Activated T-cell treated with anti-CD3 and anti-CD28 coated beads, Interleukin-2, amount 50 U/mL, for 72 hours (primary cell): ENCODE measurements at regions not wholly inside any gene's neighbourhood (a gene's known extent, or its start where the extent isn't known, plus 50 kb on each side); places are given as distances from the start of the nearest gene placed in this dataset.
"Not testable (repeated sequence)": the region's sequence is repeated elsewhere in the genome, so short reads cannot be mapped to it uniquely, and the experiment has no call there.

Experiments
- ATAC-seq, 2 donors: fragments of 150-1000 bp; cut with Tn5 transposase; replicated peaks in 1 of 2; 2 replicates each; pipeline ENCODE4 v1.10.0; 2021; ENCODE audit warnings: moderate library complexity in 2 of 2, mild to moderate bottlenecking in 1 of 2
- DNase-seq, 2 donors: peaks; one replicate each; pipeline ENCODE4 v3.0.0; 2021 to 2022; ENCODE audit warnings: mixed read lengths in 1 of 2
- H3K27ac Mint-ChIP-seq: one replicate; pipeline ENCODE4 v1.8.0; 2022; ENCODE audit warnings: mild to moderate bottlenecking, moderate library complexity, mixed read lengths
- H3K27me3 Mint-ChIP-seq: one replicate; pipeline ENCODE4 v1.8.0; 2022; ENCODE audit warnings: low read depth, mixed read lengths
- H3K36me3 Mint-ChIP-seq, 2 donors: one replicate each; pipeline ENCODE4 v1.8.0; 2022; ENCODE audit warnings: mixed read lengths in 2 of 2, mild to moderate bottlenecking in 1 of 2; ENCODE audit not compliant: insufficient read depth in 2 of 2
- H3K4me1 Mint-ChIP-seq: one replicate; pipeline ENCODE4 v1.8.0; 2022; ENCODE audit warnings: low read depth, mixed read lengths
- H3K4me3 Mint-ChIP-seq, 2 donors: one replicate each; pipeline ENCODE4 v1.8.0; 2022; ENCODE audit warnings: mild to moderate bottlenecking in 2 of 2, mixed read lengths in 2 of 2, moderate library complexity in 2 of 2
- H3K9me3 Mint-ChIP-seq, 2 donors: one replicate each; pipeline ENCODE4 v1.8.0; 2022; ENCODE audit warnings: mixed read lengths in 2 of 2

- Mint-ChIP-seq H3K4me3 (no peak overlapping the region), H3K36me3 (no peaks in the 10 kb centered on the region), H3K4me1 (no peaks in the 10 kb centered on the region), H3K27ac (no peak overlapping the region), H3K9me3 (peaks cover 2 to 4% of the 10 kb centered on the region in 2 donors), H3K27me3 (no peaks in the 10 kb centered on the region)
- DNase-seq (no peak), ATAC-seq (no peak)
Observed at GRCh38 chr2:5596868-5597267, 95.3 kb upstream of the SOX11 start.

GRCh38 chr2:5598156-5598555 lies 94.0 kb upstream of the SOX11 start:
- peaks cover 2 to 6% of the 10 kb centered on the region in 2 donors for H3K9me3 Mint-ChIP-seq
- no peak overlapping the region for H3K4me3 Mint-ChIP-seq
- no peak for ATAC-seq
- DNase-seq, result no peak
- no peaks in the 10 kb centered on the region for H3K27me3 Mint-ChIP-seq
- H3K27ac Mint-ChIP-seq, result no peak overlapping the region
- H3K36me3 Mint-ChIP-seq, result no peaks in the 10 kb centered on the region
- no peaks in the 10 kb centered on the region for H3K4me1 Mint-ChIP-seq

- Mint-ChIP-seq H3K36me3 (peaks cover 0 to 2% of the 10 kb centered on the region in 2 donors), H3K4me3 (no peak overlapping the region), H3K4me1 (no peaks in the 10 kb centered on the region), H3K27ac (no peak overlapping the region), H3K27me3 (no peaks in the 10 kb centered on the region), H3K9me3 (peaks cover 9 to 11% of the 10 kb centered on the region in 2 donors)
- ATAC-seq, result no peak
- DNase-seq, result no peak
Observed at GRCh38 chr2:5609201-5609600, 83.0 kb upstream of the SOX11 start.

GRCh38 chr2:5612666-5613065 lies 79.5 kb upstream of the SOX11 start:
- ATAC-seq (no peak), DNase-seq (no peak)
- H3K4me1 Mint-ChIP-seq, result no peaks in the 10 kb centered on the region
- peaks cover 8 to 11% of the 10 kb centered on the region in 2 donors for H3K9me3 Mint-ChIP-seq
- H3K36me3 Mint-ChIP-seq, result peaks cover 0 to 2% of the 10 kb centered on the region in 2 donors
- H3K27me3 Mint-ChIP-seq, result no peaks in the 10 kb centered on the region
- no peak overlapping the region for H3K27ac Mint-ChIP-seq
- H3K4me3 Mint-ChIP-seq, result no peak overlapping the region

- no peak for ATAC-seq
- peaks cover 4 to 10% of the 10 kb centered on the region in 2 donors for H3K9me3 Mint-ChIP-seq
- H3K36me3 Mint-ChIP-seq, result peaks cover 0 to 2% of the 10 kb centered on the region in 2 donors
- H3K27ac Mint-ChIP-seq, result no peak overlapping the region
- no peak overlapping the region for H3K4me3 Mint-ChIP-seq
- no peak for DNase-seq
- H3K4me1 Mint-ChIP-seq, result no peaks in the 10 kb centered on the region
- no peaks in the 10 kb centered on the region for H3K27me3 Mint-ChIP-seq
Observed at GRCh38 chr2:5616019-5616418, 76.2 kb upstream of the SOX11 start.

GRCh38 chr2:5617358-5617757 lies 74.8 kb upstream of the SOX11 start:
- Mint-ChIP-seq H3K27me3 (no peaks in the 10 kb centered on the region), H3K27ac (no peak overlapping the region), H3K36me3 (no peaks in the 10 kb centered on the region), H3K4me3 (no peak overlapping the region), H3K4me1 (no peaks in the 10 kb centered on the region), H3K9me3 (peaks cover 3 to 4% of the 10 kb centered on the region in 2 donors)
- ATAC-seq (no peak), DNase-seq (no peak)

GRCh38 chr2:5617796-5618195 lies 74.4 kb upstream of the SOX11 start:
- ATAC-seq, result no peak
- Mint-ChIP-seq H3K9me3 (peaks cover 3 to 4% of the 10 kb centered on the region in 2 donors), H3K27me3 (no peaks in the 10 kb centered on the region), H3K27ac (no peak overlapping the region), H3K4me3 (no peak overlapping the region), H3K36me3 (no peaks in the 10 kb centered on the region), H3K4me1 (no peaks in the 10 kb centered on the region)
- no peak for DNase-seq

- H3K4me3 Mint-ChIP-seq, result no peak overlapping the region
- H3K27me3 Mint-ChIP-seq, result no peaks in the 10 kb centered on the region
- no peak overlapping the region for H3K27ac Mint-ChIP-seq
- no peak for DNase-seq
- no peak for ATAC-seq
- H3K9me3 Mint-ChIP-seq, result peaks cover 3 to 4% of the 10 kb centered on the region in 2 donors
- H3K36me3 Mint-ChIP-seq, result no peaks in the 10 kb centered on the region
- no peaks in the 10 kb centered on the region for H3K4me1 Mint-ChIP-seq
Observed at GRCh38 chr2:5618271-5618670, 73.9 kb upstream of the SOX11 start.

GRCh38 chr2:5625556-5626065 lies 66.6 kb upstream of the SOX11 start:
- H3K36me3 Mint-ChIP-seq, H3K27ac Mint-ChIP-seq, H3K4me3 Mint-ChIP-seq, H3K4me1 Mint-ChIP-seq, H3K9me3 Mint-ChIP-seq, ATAC-seq, H3K27me3 Mint-ChIP-seq, DNase-seq: not testable (repeated sequence)

- H3K27me3 Mint-ChIP-seq, ATAC-seq, H3K36me3 Mint-ChIP-seq, H3K4me1 Mint-ChIP-seq, H3K9me3 Mint-ChIP-seq, DNase-seq, H3K4me3 Mint-ChIP-seq, H3K27ac Mint-ChIP-seq: not testable (repeated sequence)
Observed at GRCh38 chr2:5628484-5628883, 63.7 kb upstream of the SOX11 start.

GRCh38 chr2:5629510-5629909 lies 62.7 kb upstream of the SOX11 start:
- not testable (repeated sequence) for H3K9me3 Mint-ChIP-seq, ATAC-seq, H3K4me1 Mint-ChIP-seq, H3K36me3 Mint-ChIP-seq, H3K27ac Mint-ChIP-seq, H3K4me3 Mint-ChIP-seq, DNase-seq, H3K27me3 Mint-ChIP-seq

GRCh38 chr2:5637051-5637450 lies 55.1 kb upstream of the SOX11 start:
- not testable (repeated sequence) for DNase-seq, H3K27me3 Mint-ChIP-seq, H3K27ac Mint-ChIP-seq, ATAC-seq, H3K4me1 Mint-ChIP-seq, H3K36me3 Mint-ChIP-seq, H3K9me3 Mint-ChIP-seq, H3K4me3 Mint-ChIP-seq
